ENCODE measurements at regions not wholly inside any gene's neighbourhood (a gene's known extent, or its start where the extent isn't known, plus 50 kb on each side); places are given as distances from the start of the nearest gene placed in this dataset.

DNA sequence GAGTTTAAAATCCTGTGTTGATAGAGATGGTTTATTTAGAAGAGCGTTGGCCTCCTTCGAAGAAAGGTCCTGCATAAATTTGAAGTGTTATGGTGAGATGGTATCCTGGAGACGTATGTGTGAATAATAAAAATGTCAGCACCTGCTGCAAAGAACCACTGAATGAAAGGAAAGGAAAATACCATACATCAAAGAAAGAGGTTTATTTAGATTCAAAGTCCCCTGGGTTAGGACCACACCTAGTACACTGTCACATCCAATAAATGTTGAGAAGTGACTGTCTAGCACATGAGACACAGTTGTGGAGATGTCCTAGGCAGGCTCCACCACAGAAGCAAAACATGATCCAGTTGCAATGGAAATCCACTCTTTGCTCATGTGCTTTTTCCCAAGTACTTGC lies 214.7 kb downstream of the PAX1 start:
- Histone ChIP-seq H3K4me1 (no peaks in the 10 kb centered on the region), H3K36me3 (no peaks in the 10 kb centered on the region), H3K9me3 (peaks cover 0 to 7% (median 0%) of the 10 kb centered on the region in 4 donors), H3K4me3 (no peak overlapping the region), H3K27ac (no peak overlapping the region), H3K27me3 (no peaks in the 10 kb centered on the region)
- TF ChIP-seq POLR2A (IDR thresholded peaks at IDR 0.05) (no peak), EP300 (IDR thresholded peaks at IDR 0.05) (no peak)
- TF ChIP-seq, protein P1, sequence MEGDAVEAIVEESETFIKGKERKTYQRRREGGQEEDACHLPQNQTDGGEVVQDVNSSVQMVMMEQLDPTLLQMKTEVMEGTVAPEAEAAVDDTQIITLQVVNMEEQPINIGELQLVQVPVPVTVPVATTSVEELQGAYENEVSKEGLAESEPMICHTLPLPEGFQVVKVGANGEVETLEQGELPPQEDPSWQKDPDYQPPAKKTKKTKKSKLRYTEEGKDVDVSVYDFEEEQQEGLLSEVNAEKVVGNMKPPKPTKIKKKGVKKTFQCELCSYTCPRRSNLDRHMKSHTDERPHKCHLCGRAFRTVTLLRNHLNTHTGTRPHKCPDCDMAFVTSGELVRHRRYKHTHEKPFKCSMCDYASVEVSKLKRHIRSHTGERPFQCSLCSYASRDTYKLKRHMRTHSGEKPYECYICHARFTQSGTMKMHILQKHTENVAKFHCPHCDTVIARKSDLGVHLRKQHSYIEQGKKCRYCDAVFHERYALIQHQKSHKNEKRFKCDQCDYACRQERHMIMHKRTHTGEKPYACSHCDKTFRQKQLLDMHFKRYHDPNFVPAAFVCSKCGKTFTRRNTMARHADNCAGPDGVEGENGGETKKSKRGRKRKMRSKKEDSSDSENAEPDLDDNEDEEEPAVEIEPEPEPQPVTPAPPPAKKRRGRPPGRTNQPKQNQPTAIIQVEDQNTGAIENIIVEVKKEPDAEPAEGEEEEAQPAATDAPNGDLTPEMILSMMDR (IDR thresholded peaks at IDR 0.05): no peak
- 63 to 78% methylated on average over 3 of the region's 3 CpGs for WGBS, 2 donors
- no peak for DNase-seq (ENCODE audit: low spot score in 2 of 2)

DNA sequence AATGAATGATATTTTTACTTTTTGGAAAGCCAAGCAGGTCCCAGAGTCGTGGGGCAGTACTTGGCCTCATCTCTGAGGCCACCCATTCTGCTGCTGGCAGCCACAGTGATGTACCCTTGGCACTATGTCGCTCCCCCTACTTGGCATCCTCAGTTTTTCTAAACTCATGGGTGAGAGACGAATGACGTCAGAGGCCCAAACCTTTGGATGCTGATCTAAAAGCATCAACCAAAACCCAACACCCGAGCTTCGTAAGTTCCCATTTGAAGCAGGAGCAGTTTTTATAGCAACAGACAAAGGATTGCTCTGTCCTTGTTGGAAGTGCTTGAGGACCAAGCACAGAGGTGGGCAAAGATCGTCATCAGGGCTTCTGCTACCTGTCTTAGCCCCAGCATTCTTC lies 212.9 kb downstream of the PAX1 start:
- TF ChIP-seq POLR2A (IDR thresholded peaks at IDR 0.05): no peak
- TF ChIP-seq, protein P1 (IDR thresholded peaks at IDR 0.05): no peak
- TF ChIP-seq EP300 (IDR thresholded peaks at IDR 0.05): no peak
- H3K27me3 ChIP-seq: no peaks in the 10 kb centered on the region
- no peaks in the 10 kb centered on the region for H3K4me1 ChIP-seq
- H3K9me3 ChIP-seq: peaks cover 0 to 5% (median 0%) of the 10 kb centered on the region in 4 donors
- no peak overlapping the region for H3K4me3 ChIP-seq
- no peaks in the 10 kb centered on the region for H3K36me3 ChIP-seq
- 83 to 84% methylated on average over 7 of the region's 7 CpGs for WGBS, 2 donors
- DNase-seq (ENCODE audit: low spot score in 2 of 2): no peak
- H3K27ac ChIP-seq: no peak overlapping the region

DNA sequence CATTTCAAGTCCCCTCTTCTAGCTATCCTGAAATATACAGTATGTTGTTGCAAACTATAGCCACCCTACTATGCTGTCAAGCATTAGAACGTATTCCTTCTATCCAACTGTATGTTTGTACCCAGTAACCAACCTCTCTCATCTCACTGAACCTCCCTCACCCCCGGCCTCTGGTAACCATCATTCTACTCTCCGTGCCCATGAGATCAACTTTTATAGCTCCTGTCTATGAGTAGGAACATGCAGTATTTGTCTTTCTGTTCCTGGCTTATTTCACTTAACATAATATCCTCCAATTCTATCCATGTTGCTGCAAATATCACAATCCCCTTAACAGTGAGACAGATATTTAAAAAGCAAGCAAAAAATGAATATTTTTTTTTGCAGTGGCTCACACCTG lies 196.9 kb downstream of the PAX1 start:
- H3K27ac ChIP-seq: no peak overlapping the region

DNA sequence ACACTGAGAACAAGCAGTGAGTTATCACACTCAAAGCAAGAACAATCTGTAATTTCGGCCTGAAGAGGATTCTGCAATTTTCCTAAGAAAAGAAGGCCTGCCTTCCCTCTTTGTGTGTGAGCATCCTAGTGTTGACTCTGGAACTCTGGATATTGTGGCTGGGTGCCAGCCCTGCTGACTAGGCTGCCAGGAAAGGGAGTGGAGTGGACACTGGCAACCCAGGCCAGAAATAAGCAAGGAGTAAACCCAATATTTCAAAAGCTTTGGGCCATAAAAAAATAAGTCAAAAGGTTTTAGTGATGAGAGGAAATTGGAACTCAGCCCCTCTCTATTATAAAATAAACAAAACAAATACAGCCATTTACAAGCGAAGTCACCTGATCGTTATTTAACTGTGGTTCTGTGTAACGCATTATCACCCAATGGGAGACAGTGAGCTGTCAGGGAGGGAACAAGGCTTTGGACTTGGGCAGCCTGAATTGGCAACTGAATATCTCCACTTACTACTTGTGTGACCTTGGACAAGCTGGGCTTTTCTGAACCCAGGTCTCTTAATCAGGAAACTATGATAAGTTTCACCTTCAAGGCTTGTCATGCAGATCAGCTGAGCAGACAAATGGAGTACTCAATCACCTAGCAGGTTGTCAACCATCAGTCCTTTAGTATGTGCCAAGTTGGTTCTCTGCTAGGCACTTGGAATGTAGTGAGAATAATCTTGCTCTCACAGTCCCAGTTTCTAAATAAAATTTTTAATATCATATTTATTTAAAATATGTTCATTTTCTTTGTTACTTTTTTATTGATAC lies 196.2 kb downstream of the PAX1 start:
- peak overlapping the region in 1 of 4 donors; percentile 42 for H3K27ac ChIP-seq
- peak; percentile 86 to 89 for DNase-seq (ENCODE audit: low spot score in 2 of 2)
- WGBS, 2 donors: 44 to 68% methylated on average over 4 of the region's 4 CpGs

More for the DNA sequence above, 196.9 kb downstream of the PAX1 start:
- no peak for DNase-seq (ENCODE audit: low spot score in 2 of 2)
- no peaks in the 10 kb centered on the region for H3K27me3 ChIP-seq
- peaks cover 0 to 4% (median 0%) of the 10 kb centered on the region in 4 donors for H3K4me1 ChIP-seq
- H3K36me3 ChIP-seq: no peaks in the 10 kb centered on the region
- H3K9me3 ChIP-seq: no peaks in the 10 kb centered on the region
- TF ChIP-seq POLR2A (IDR thresholded peaks at IDR 0.05) (no peak), EP300 (IDR thresholded peaks at IDR 0.05) (no peak)
- TF ChIP-seq, protein P1 (IDR thresholded peaks at IDR 0.05): no peak
- H3K4me3 ChIP-seq: no peak overlapping the region
- 79 to 81% methylated on average over 3 of the region's 3 CpGs for WGBS, 2 donors

DNA sequence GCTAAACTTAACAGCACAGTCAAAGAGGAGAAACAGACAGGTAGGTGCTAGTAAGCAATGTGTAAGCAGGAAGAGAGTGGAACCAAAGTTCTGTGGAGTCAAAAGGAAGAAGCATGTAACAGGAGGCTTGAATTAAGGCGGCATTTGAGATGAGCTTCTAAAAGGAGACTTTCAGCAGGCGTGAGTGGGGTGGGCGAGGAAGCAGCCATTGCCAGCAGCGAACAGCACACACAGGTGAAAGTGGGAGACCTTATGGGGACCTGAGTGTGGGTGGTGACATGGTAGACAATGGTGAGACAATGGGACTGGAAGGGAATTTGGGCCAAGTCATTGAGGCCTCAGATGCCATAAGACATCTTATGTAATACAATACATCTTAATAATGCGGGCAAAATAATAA lies 195.0 kb downstream of the PAX1 start:
- Histone ChIP-seq H3K4me1 (peaks cover 0 to 4% (median 0%) of the 10 kb centered on the region in 4 donors), H3K4me3 (no peak overlapping the region), H3K9me3 (no peaks in the 10 kb centered on the region), H3K27me3 (no peaks in the 10 kb centered on the region), H3K36me3 (no peaks in the 10 kb centered on the region), H3K27ac (peak overlapping the region in 1 of 4 donors; percentile 23)
- TF ChIP-seq POLR2A (IDR thresholded peaks at IDR 0.05): no peak
- TF ChIP-seq, protein P1 (IDR thresholded peaks at IDR 0.05): no peak
- TF ChIP-seq EP300 (IDR thresholded peaks at IDR 0.05): no peak
- DNase-seq (ENCODE audit: low spot score in 2 of 2): no peak
- 91 to 92% methylated on average over 5 of the region's 5 CpGs for WGBS, 2 donors

More for the DNA sequence above, 196.2 kb downstream of the PAX1 start:
- no peaks in the 10 kb centered on the region for H3K9me3 ChIP-seq
- no peaks in the 10 kb centered on the region for H3K36me3 ChIP-seq
- TF ChIP-seq POLR2A (IDR thresholded peaks at IDR 0.05) (no peak), EP300 (IDR thresholded peaks at IDR 0.05) (peak in 1 of 2 donors; percentile 67)
- TF ChIP-seq, protein P1 (IDR thresholded peaks at IDR 0.05): no peak
- H3K4me3 ChIP-seq: no peak overlapping the region
- peaks cover 0 to 4% (median 0%) of the 10 kb centered on the region in 4 donors for H3K4me1 ChIP-seq
- H3K27me3 ChIP-seq: no peaks in the 10 kb centered on the region
